ENCODE measurements at regions not wholly inside any gene's neighbourhood (a gene's known extent, or its start where the extent isn't known, plus 50 kb on each side); places are given as distances from the start of the nearest gene placed in this dataset.

DNA sequence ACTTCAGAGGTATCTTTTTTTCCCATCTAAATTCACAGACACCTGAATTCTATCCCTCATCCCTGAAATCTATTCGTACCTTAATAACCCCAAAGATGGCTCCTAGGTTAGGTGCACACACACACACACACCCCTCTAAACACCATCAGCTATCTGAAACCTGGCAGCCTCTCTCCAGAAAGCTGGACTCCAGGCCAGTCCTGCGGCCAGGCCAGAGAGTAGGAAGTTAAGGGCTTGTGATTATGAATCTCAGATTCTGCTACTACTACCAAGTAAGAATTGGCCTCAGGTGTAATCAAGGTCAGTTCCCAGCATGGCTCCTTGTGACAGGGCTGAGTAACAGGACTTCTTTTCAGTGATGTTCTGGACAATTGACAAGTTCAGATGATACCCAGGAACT is 244.2 kb upstream of the SERP2 start (continued):
- TF ChIP-seq, protein P1, sequence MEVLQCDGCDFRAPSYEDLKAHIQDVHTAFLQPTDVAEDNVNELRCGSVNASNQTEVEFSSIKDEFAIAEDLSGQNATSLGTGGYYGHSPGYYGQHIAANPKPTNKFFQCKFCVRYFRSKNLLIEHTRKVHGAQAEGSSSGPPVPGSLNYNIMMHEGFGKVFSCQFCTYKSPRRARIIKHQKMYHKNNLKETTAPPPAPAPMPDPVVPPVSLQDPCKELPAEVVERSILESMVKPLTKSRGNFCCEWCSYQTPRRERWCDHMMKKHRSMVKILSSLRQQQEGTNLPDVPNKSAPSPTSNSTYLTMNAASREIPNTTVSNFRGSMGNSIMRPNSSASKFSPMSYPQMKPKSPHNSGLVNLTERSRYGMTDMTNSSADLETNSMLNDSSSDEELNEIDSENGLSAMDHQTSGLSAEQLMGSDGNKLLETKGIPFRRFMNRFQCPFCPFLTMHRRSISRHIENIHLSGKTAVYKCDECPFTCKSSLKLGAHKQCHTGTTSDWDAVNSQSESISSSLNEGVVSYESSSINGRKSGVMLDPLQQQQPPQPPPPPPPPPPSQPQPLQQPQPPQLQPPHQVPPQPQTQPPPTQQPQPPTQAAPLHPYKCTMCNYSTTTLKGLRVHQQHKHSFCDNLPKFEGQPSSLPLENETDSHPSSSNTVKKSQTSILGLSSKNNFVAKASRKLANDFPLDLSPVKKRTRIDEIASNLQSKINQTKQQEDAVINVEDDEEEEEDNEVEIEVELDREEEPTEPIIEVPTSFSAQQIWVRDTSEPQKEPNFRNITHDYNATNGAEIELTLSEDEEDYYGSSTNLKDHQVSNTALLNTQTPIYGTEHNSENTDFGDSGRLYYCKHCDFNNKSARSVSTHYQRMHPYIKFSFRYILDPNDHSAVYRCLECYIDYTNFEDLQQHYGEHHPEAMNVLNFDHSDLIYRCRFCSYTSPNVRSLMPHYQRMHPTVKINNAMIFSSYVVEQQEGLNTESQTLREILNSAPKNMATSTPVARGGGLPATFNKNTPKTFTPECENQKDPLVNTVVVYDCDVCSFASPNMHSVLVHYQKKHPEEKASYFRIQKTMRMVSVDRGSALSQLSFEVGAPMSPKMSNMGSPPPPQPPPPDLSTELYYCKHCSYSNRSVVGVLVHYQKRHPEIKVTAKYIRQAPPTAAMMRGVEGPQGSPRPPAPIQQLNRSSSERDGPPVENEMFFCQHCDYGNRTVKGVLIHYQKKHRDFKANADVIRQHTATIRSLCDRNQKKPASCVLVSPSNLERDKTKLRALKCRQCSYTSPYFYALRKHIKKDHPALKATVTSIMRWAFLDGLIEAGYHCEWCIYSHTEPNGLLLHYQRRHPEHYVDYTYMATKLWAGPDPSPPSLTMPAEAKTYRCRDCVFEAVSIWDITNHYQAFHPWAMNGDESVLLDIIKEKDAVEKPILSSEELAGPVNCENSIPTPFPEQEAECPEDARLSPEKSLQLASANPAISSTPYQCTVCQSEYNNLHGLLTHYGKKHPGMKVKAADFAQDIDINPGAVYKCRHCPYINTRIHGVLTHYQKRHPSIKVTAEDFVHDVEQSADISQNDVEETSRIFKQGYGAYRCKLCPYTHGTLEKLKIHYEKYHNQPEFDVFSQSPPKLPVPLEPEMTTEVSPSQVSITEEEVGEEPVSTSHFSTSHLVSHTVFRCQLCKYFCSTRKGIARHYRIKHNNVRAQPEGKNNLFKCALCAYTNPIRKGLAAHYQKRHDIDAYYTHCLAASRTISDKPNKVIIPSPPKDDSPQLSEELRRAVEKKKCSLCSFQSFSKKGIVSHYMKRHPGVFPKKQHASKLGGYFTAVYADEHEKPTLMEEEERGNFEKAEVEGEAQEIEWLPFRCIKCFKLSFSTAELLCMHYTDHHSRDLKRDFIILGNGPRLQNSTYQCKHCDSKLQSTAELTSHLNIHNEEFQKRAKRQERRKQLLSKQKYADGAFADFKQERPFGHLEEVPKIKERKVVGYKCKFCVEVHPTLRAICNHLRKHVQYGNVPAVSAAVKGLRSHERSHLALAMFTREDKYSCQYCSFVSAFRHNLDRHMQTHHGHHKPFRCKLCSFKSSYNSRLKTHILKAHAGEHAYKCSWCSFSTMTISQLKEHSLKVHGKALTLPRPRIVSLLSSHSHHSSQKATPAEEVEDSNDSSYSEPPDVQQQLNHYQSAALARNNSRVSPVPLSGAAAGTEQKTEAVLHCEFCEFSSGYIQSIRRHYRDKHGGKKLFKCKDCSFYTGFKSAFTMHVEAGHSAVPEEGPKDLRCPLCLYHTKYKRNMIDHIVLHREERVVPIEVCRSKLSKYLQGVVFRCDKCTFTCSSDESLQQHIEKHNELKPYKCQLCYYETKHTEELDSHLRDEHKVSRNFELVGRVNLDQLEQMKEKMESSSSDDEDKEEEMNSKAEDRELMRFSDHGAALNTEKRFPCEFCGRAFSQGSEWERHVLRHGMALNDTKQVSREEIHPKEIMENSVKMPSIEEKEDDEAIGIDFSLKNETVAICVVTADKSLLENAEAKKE (CRISPR knock-in tag; IDR thresholded peaks at IDR 0.05): no peak
- TF ChIP-seq ZNF331 (CRISPR knock-in tag; IDR thresholded peaks at IDR 0.05; ENCODE audit: low read depth): no peak
- no peak for TF ChIP-seq POLR2AphosphoS5 (IDR thresholded peaks at IDR 0.05; ENCODE audit: low read depth)

DNA sequence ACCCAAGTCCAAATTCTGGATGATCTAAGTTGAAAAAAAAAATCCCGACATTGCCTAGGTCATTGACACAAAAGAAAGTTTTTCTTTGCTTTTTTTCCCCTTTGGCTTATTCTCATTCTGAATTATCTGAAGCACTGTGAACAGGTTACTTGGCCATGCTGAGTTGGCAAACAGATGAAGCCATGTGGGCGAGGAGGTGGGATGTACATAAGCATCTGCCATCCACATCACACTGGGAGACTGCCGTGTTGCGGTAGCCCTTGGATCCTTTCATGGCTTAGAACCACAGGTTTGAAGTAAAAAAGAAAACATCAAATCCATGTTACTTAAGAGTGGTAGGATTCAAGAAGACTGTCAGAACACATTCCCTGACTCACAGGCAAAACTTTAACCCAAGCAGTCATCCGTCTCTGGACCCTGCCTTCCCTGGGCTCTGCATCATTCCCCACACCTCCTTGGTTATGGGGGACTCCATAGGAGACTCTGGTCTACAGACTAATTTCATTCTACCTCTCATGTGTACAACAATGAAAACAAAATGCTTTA is 242.5 kb upstream of the SERP2 start:
- H3F3A ChIP-seq (replicated peaks; ENCODE audit: low read depth): no peaks in the 10 kb centered on the region
- no peaks in the 10 kb centered on the region for H3K27me3 ChIP-seq (ENCODE audit: insufficient read depth)
- no peak overlapping the region for H3K4me2 ChIP-seq
- H3K4me1 ChIP-seq (ENCODE audit: insufficient read depth): no peaks in the 10 kb centered on the region
- H3K9me2 ChIP-seq (ENCODE audit: insufficient read depth): no peaks in the 10 kb centered on the region
- Mint-ChIP-seq H3K27me3 (ENCODE audit: insufficient read depth, low read depth, poor library complexity) (peaks cover 2% of the 10 kb centered on the region), H3K9me3 (no peaks in the 10 kb centered on the region), H3K4me1 (no peaks in the 10 kb centered on the region), H3K36me3 (ENCODE audit: low read depth) (no peaks in the 10 kb centered on the region), H3K27ac (no peak overlapping the region), H3K4me3 (no peak overlapping the region)
- no peaks in the 10 kb centered on the region for H3K36me3 ChIP-seq (ENCODE audit: insufficient read depth)
- ATAC-seq (no peak), DNase-seq (ENCODE audit: low spot score) (no peak)
- no peak overlapping the region for H3K4me3 ChIP-seq
- H4K20me1 ChIP-seq (replicated peaks; ENCODE audit: insufficient read depth): no peaks in the 10 kb centered on the region
- TF ChIP-seq EZH2phosphoT487 (IDR thresholded peaks at IDR 0.05; ENCODE audit: unreplicated experiment) (no peak), STAT1 (IDR thresholded peaks at IDR 0.05; ENCODE audit: unreplicated experiment) (no peak), ZNF331 (CRISPR knock-in tag; IDR thresholded peaks at IDR 0.05; ENCODE audit: low read depth) (no peak)
- TF ChIP-seq, protein P2, sequence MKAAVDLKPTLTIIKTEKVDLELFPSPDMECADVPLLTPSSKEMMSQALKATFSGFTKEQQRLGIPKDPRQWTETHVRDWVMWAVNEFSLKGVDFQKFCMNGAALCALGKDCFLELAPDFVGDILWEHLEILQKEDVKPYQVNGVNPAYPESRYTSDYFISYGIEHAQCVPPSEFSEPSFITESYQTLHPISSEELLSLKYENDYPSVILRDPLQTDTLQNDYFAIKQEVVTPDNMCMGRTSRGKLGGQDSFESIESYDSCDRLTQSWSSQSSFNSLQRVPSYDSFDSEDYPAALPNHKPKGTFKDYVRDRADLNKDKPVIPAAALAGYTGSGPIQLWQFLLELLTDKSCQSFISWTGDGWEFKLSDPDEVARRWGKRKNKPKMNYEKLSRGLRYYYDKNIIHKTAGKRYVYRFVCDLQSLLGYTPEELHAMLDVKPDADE (IDR thresholded peaks at IDR 0.05): no peak
- TF ChIP-seq, protein P3, sequence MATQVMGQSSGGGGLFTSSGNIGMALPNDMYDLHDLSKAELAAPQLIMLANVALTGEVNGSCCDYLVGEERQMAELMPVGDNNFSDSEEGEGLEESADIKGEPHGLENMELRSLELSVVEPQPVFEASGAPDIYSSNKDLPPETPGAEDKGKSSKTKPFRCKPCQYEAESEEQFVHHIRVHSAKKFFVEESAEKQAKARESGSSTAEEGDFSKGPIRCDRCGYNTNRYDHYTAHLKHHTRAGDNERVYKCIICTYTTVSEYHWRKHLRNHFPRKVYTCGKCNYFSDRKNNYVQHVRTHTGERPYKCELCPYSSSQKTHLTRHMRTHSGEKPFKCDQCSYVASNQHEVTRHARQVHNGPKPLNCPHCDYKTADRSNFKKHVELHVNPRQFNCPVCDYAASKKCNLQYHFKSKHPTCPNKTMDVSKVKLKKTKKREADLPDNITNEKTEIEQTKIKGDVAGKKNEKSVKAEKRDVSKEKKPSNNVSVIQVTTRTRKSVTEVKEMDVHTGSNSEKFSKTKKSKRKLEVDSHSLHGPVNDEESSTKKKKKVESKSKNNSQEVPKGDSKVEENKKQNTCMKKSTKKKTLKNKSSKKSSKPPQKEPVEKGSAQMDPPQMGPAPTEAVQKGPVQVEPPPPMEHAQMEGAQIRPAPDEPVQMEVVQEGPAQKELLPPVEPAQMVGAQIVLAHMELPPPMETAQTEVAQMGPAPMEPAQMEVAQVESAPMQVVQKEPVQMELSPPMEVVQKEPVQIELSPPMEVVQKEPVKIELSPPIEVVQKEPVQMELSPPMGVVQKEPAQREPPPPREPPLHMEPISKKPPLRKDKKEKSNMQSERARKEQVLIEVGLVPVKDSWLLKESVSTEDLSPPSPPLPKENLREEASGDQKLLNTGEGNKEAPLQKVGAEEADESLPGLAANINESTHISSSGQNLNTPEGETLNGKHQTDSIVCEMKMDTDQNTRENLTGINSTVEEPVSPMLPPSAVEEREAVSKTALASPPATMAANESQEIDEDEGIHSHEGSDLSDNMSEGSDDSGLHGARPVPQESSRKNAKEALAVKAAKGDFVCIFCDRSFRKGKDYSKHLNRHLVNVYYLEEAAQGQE (IDR thresholded peaks at IDR 0.05; ENCODE audit: unreplicated experiment): no peak
- H3K27ac ChIP-seq (ENCODE audit: low read depth): no peak overlapping the region
- no peaks in the 10 kb centered on the region for H3K79me2 ChIP-seq (replicated peaks; ENCODE audit: insufficient read depth)
- no peak overlapping the region for H2AFZ ChIP-seq
